Neural progenitor cell (in vitro differentiated cells): ENCODE measurements at regions not wholly inside any gene's neighbourhood (a gene's known extent, or its start where the extent isn't known, plus 50 kb on each side); places are given as distances from the start of the nearest gene placed in this dataset.

Experiments
- DNase-seq: peaks from one replicate; pipeline ENCODE4 v3.0.0-alpha.2; 2016; ENCODE audit warnings: low spot score
- H2AFZ ChIP-seq: fragments of 200-600 bp; sonication (generic); replicated peaks from 2 replicates; pipeline ENCODE4 v1.6.1; 2016; ENCODE audit warnings: antibody characterized with exemption
- H3F3A ChIP-seq: fragments of 200-600 bp; sonication (generic); 2 replicates; pipeline ENCODE4 v1.6.1; 2016; ENCODE audit warnings: antibody characterized with exemption, low read depth
- H3K27ac ChIP-seq: fragments of 200-600 bp; sonication (generic); 2 replicates; pipeline ENCODE4 v1.5.1; 2016; ENCODE audit warnings: mild to moderate bottlenecking
- H3K27me3 ChIP-seq: fragments of 200-600 bp; sonication (generic); 2 replicates; pipeline ENCODE4 v1.6.1; 2016; ENCODE audit warnings: mild to moderate bottlenecking, moderate library complexity
- H3K36me3 ChIP-seq: fragments of 200-600 bp; sonication (generic); 2 replicates; pipeline ENCODE4 v1.5.1; 2016
- H3K4me1 ChIP-seq: fragments of 200-600 bp; sonication (generic); 2 replicates; pipeline ENCODE4 v1.6.1; 2016; ENCODE audit warnings: mixed run types
- H3K4me2 ChIP-seq: fragments of 200-600 bp; sonication (generic); 2 replicates; pipeline ENCODE4 v1.6.1; 2016
- H3K4me3 ChIP-seq: fragments of 200-600 bp; sonication (generic); 2 replicates; pipeline ENCODE4 v1.5.1; 2016
- H3K79me2 ChIP-seq: fragments of 200-600 bp; sonication (generic); 2 replicates; pipeline ENCODE4 v1.6.1; 2016; ENCODE audit warnings: low read depth
- H3K9ac ChIP-seq: fragments of 200-600 bp; sonication (generic); 2 replicates; pipeline ENCODE4 v1.6.1; 2016
- H3K9me3 ChIP-seq: fragments of 200-600 bp; sonication (generic); 2 replicates; pipeline ENCODE4 v1.5.1; 2016; ENCODE audit warnings: low read depth
- H4K20me1 ChIP-seq: fragments of 200-600 bp; sonication (generic); 2 replicates; pipeline ENCODE4 v1.6.1; 2016; ENCODE audit warnings: low read depth
- H3K27ac Mint-ChIP-seq: 3 replicates; pipeline ENCODE4 v1.8.0; 2021; ENCODE audit warnings: mixed read lengths
- H3K27me3 Mint-ChIP-seq: 2 replicates; pipeline ENCODE4 v1.8.0; 2022; ENCODE audit warnings: low read depth, mild to moderate bottlenecking, inconsistent platforms, moderate library complexity, mixed read lengths; ENCODE audit not compliant: insufficient read depth
- H3K36me3 Mint-ChIP-seq: 3 replicates; pipeline ENCODE4 v1.8.0; 2021; ENCODE audit warnings: mixed read lengths
- H3K4me1 Mint-ChIP-seq: 3 replicates; pipeline ENCODE4 v1.8.0; 2021; ENCODE audit warnings: mixed read lengths
- H3K4me3 Mint-ChIP-seq: 3 replicates; pipeline ENCODE4 v1.8.0; 2021; ENCODE audit warnings: mild to moderate bottlenecking, moderate library complexity, mixed read lengths
- H3K9me3 Mint-ChIP-seq: 3 replicates; pipeline ENCODE4 v1.8.0; 2020; ENCODE audit warnings: mixed read lengths
- CTCF ChIP-seq: fragments of 200-600 bp; sonication (generic); IDR thresholded peaks from 2 replicates; pipeline ENCODE4 v1.5.1; 2017; ENCODE audit warnings: antibody characterized with exemption, mild to moderate bottlenecking
- EZH2 ChIP-seq: fragments of 200-600 bp; sonication (generic); IDR thresholded peaks from 2 replicates; pipeline ENCODE4 v1.6.1; 2017; ENCODE audit warnings: antibody characterized with exemption, mild to moderate bottlenecking, moderate library complexity
- EZH2phosphoT487 ChIP-seq: fragments of 200-600 bp; sonication (generic); IDR thresholded peaks from 2 replicates; pipeline ENCODE4 v1.6.1; 2017; ENCODE audit warnings: antibody characterized with exemption

GRCh38 chr2:42969231-42970150, 177.1 kb upstream of the HAAO start:
- H3K4me1 ChIP-seq = no peaks in the 10 kb centered on the region
- H3K4me2 ChIP-seq = no peak overlapping the region
- H3K27me3 ChIP-seq = no peaks in the 10 kb centered on the region
- H3F3A ChIP-seq = peaks cover under 1% of the 10 kb centered on the region
- TF ChIP-seq EZH2 = no peak
- TF ChIP-seq CTCF = no peak
- TF ChIP-seq EZH2phosphoT487 = no peak
- H3K9me3 Mint-ChIP-seq = no peaks in the 10 kb centered on the region
- peaks cover 8% of the 10 kb centered on the region for H3K4me1 Mint-ChIP-seq
- H3K9me3 ChIP-seq = no peaks in the 10 kb centered on the region
- H3K79me2 ChIP-seq = no peaks in the 10 kb centered on the region
- no peaks in the 10 kb centered on the region for H3K36me3 Mint-ChIP-seq
- H3K9ac ChIP-seq = no peak overlapping the region
- peak overlapping the region; percentile 28 for H3K27ac Mint-ChIP-seq
- H3K27me3 Mint-ChIP-seq = peaks cover 8% of the 10 kb centered on the region
- H3K4me3 Mint-ChIP-seq = no peak overlapping the region
- no peak for DNase-seq
- no peak overlapping the region for H3K27ac ChIP-seq
- no peak overlapping the region for H2AFZ ChIP-seq
- no peaks in the 10 kb centered on the region for H3K36me3 ChIP-seq
- H4K20me1 ChIP-seq = no peaks in the 10 kb centered on the region
- no peak overlapping the region for H3K4me3 ChIP-seq

GRCh38 chr2:42967959-42968674, 175.7 kb upstream of the HAAO start:
- TF ChIP-seq CTCF (no peak), EZH2 (no peak), EZH2phosphoT487 (no peak)
- no peak overlapping the region for H3K4me2 ChIP-seq
- peak overlapping the region; percentile 31 for H2AFZ ChIP-seq
- H4K20me1 ChIP-seq = no peaks in the 10 kb centered on the region
- no peaks in the 10 kb centered on the region for H3K4me1 ChIP-seq
- no peaks in the 10 kb centered on the region for H3K36me3 Mint-ChIP-seq
- peak overlapping the region; percentile 57 for H3K27ac Mint-ChIP-seq
- no peaks in the 10 kb centered on the region for H3F3A ChIP-seq
- H3K9ac ChIP-seq = no peak overlapping the region
- peaks cover 10% of the 10 kb centered on the region for H3K27me3 Mint-ChIP-seq
- H3K27ac ChIP-seq = no peak overlapping the region
- no peaks in the 10 kb centered on the region for H3K79me2 ChIP-seq
- no peak overlapping the region for H3K4me3 ChIP-seq
- H3K36me3 ChIP-seq = no peaks in the 10 kb centered on the region
- no peaks in the 10 kb centered on the region for H3K27me3 ChIP-seq
- H3K4me3 Mint-ChIP-seq = no peak overlapping the region
- peaks cover 4% of the 10 kb centered on the region for H3K4me1 Mint-ChIP-seq
- no peak for DNase-seq
- H3K9me3 ChIP-seq = no peaks in the 10 kb centered on the region
- H3K9me3 Mint-ChIP-seq = no peaks in the 10 kb centered on the region

- Histone ChIP-seq H4K20me1 (no peaks in the 10 kb centered on the region), H3K36me3 (no peaks in the 10 kb centered on the region), H3K27me3 (no peaks in the 10 kb centered on the region), H3K4me2 (no peak overlapping the region), H2AFZ (no peak overlapping the region), H3K9me3 (no peaks in the 10 kb centered on the region), H3K27ac (no peak overlapping the region), H3F3A (peaks cover 15% of the 10 kb centered on the region), H3K4me1 (peaks cover 19% of the 10 kb centered on the region), H3K9ac (no peak overlapping the region), H3K79me2 (no peaks in the 10 kb centered on the region), H3K4me3 (no peak overlapping the region)
- DNase-seq = no peak
- Mint-ChIP-seq H3K36me3 (no peaks in the 10 kb centered on the region), H3K27ac (no peak overlapping the region), H3K4me3 (no peak overlapping the region), H3K27me3 (peaks cover 10% of the 10 kb centered on the region), H3K9me3 (no peaks in the 10 kb centered on the region), H3K4me1 (peaks cover 18% of the 10 kb centered on the region)
- TF ChIP-seq EZH2 = no peak
- TF ChIP-seq CTCF = no peak
- TF ChIP-seq EZH2phosphoT487 = no peak
Measured at GRCh38 chr2:42965910-42966309, 173.5 kb upstream of the HAAO start.
